ENCODE measurements at regions not wholly inside any gene's neighbourhood (a gene's known extent, or its start where the extent isn't known, plus 50 kb on each side); places are given as distances from the start of the nearest gene placed in this dataset.

- H4K20me1 ChIP-seq (ENCODE audit: control insufficient read depth, extremely low read depth, insufficient read depth, low read length) = no peaks in the 10 kb centered on the region
- H3K27me3 ChIP-seq (ENCODE audit: control insufficient read depth, extremely low read depth, insufficient read depth, low read length) = no peaks in the 10 kb centered on the region
- no peak overlapping the region for H3K27ac ChIP-seq (ENCODE audit: control insufficient read depth, insufficient read depth, low read length)
- H3K9me1 ChIP-seq (ENCODE audit: control insufficient read depth, extremely low read depth, insufficient read depth, low read length) = no peaks in the 10 kb centered on the region
- H3K36me3 ChIP-seq (ENCODE audit: control insufficient read depth in 2 of 2, extremely low read depth in 1 of 2, insufficient read depth in 2 of 2, low read length in 2 of 2) = no peaks in the 10 kb centered on the region
- H3K9me3 ChIP-seq (ENCODE audit: control insufficient read depth, low read depth, low read length) = peaks cover 9% of the 10 kb centered on the region
- H2AFZ ChIP-seq (ENCODE audit: control insufficient read depth, low read length) = no peak overlapping the region
- DNase-seq (ENCODE audit: low read depth, low spot score) = no peak
- no peak for TF ChIP-seq EZH2 (IDR thresholded peaks at IDR 0.05; ENCODE audit: low read length)
- TF ChIP-seq, protein P1, sequence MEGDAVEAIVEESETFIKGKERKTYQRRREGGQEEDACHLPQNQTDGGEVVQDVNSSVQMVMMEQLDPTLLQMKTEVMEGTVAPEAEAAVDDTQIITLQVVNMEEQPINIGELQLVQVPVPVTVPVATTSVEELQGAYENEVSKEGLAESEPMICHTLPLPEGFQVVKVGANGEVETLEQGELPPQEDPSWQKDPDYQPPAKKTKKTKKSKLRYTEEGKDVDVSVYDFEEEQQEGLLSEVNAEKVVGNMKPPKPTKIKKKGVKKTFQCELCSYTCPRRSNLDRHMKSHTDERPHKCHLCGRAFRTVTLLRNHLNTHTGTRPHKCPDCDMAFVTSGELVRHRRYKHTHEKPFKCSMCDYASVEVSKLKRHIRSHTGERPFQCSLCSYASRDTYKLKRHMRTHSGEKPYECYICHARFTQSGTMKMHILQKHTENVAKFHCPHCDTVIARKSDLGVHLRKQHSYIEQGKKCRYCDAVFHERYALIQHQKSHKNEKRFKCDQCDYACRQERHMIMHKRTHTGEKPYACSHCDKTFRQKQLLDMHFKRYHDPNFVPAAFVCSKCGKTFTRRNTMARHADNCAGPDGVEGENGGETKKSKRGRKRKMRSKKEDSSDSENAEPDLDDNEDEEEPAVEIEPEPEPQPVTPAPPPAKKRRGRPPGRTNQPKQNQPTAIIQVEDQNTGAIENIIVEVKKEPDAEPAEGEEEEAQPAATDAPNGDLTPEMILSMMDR (optimal IDR thresholded peaks at IDR 0.05 in 1 of 3, IDR thresholded peaks at IDR 0.05 in 1 of 3, conservative IDR thresholded peaks at IDR 0.05 in 1 of 3; ENCODE audit: extremely low read depth in 1 of 3, insufficient read depth in 2 of 3, low read length in 3 of 3) = no peak
- dilution Hi-C loops (cut with MboI; ENCODE audit: extremely low pct_ligation_motif_present, low sequenced_read_pairs) = no loop called here
- H3K4me1 ChIP-seq (ENCODE audit: control insufficient read depth, extremely low read depth, insufficient read depth, low read length) = no peaks in the 10 kb centered on the region
- no peaks in the 10 kb centered on the region for H3K79me2 ChIP-seq (ENCODE audit: control insufficient read depth, insufficient read depth, low read length)
- H3K4me3 ChIP-seq (ENCODE audit: control insufficient read depth in 2 of 3, extremely low read depth in 1 of 3, insufficient read depth in 2 of 3, low read depth in 1 of 3, low read length in 3 of 3) = no peak overlapping the region
- H3K9ac ChIP-seq (ENCODE audit: control insufficient read depth, extremely low read depth, insufficient read depth, low read length) = no peak overlapping the region
- no peak overlapping the region for H3K4me2 ChIP-seq (ENCODE audit: control insufficient read depth, extremely low read depth, insufficient read depth, low read depth, low read length)
- FAIRE-seq = no peak
These were observed 544.2 kb upstream of the CCDC179 start for GRCh38 chr11:23404225-23405160.

DNA sequence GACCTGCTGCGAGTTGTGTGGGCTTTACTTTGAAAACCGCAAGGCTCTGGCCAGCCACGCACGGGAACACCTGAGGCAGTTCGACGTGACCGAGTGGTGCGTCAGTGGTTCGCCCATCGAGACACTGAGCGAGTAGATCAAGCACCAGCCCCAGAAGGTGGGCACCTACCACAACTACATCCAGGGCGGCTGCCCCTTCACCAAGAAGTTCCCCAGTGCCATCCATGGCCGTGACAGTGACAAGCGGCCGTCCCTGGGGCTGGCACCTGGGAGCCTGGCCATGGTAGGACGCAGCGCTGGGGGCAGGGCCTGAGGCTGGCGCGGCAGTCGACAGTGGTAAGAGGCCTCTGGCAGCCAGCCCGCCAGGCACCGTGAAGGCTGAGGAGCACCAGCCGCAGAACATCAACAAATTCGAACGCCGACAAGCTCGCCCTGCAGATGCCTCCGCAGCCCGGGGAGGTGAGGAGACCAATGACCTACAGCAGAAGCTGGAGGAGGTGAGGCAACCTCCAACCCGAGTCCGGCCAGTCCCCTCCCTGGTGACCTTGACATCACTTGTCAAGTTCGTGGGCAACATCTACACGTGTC is 545.2 kb upstream of the CCDC179 start:
- Histone ChIP-seq H3K9ac (ENCODE audit: control insufficient read depth, extremely low read depth, insufficient read depth, low read length) (no peak overlapping the region), H3K9me3 (ENCODE audit: control insufficient read depth, low read depth, low read length) (peaks cover 9% of the 10 kb centered on the region), H3K27ac (ENCODE audit: control insufficient read depth, insufficient read depth, low read length) (no peak overlapping the region), H3K4me1 (ENCODE audit: control insufficient read depth, extremely low read depth, insufficient read depth, low read length) (no peaks in the 10 kb centered on the region), H3K36me3 (ENCODE audit: control insufficient read depth in 2 of 2, extremely low read depth in 1 of 2, insufficient read depth in 2 of 2, low read length in 2 of 2) (no peaks in the 10 kb centered on the region), H3K27me3 (ENCODE audit: control insufficient read depth, extremely low read depth, insufficient read depth, low read length) (no peaks in the 10 kb centered on the region), H3K79me2 (ENCODE audit: control insufficient read depth, insufficient read depth, low read length) (no peaks in the 10 kb centered on the region), H3K4me2 (ENCODE audit: control insufficient read depth, extremely low read depth, insufficient read depth, low read depth, low read length) (no peak overlapping the region), H2AFZ (ENCODE audit: control insufficient read depth, low read length) (no peak overlapping the region), H3K4me3 (ENCODE audit: control insufficient read depth in 2 of 3, extremely low read depth in 1 of 3, insufficient read depth in 2 of 3, low read depth in 1 of 3, low read length in 3 of 3) (no peak overlapping the region), H3K9me1 (ENCODE audit: control insufficient read depth, extremely low read depth, insufficient read depth, low read length) (no peaks in the 10 kb centered on the region), H4K20me1 (ENCODE audit: control insufficient read depth, extremely low read depth, insufficient read depth, low read length) (no peaks in the 10 kb centered on the region)
- TF ChIP-seq, protein P1 (optimal IDR thresholded peaks at IDR 0.05 in 1 of 3, IDR thresholded peaks at IDR 0.05 in 1 of 3, conservative IDR thresholded peaks at IDR 0.05 in 1 of 3; ENCODE audit: extremely low read depth in 1 of 3, insufficient read depth in 2 of 3, low read length in 3 of 3) = no peak
- TF ChIP-seq EZH2 (IDR thresholded peaks at IDR 0.05; ENCODE audit: low read length) = no peak
- dilution Hi-C loops (cut with MboI; ENCODE audit: extremely low pct_ligation_motif_present, low sequenced_read_pairs) = no loop called here
- DNase-seq (ENCODE audit: low read depth, low spot score) = no peak
- FAIRE-seq = no peak
